Cardiac muscle cell (in vitro differentiated cells and primary cell): ENCODE measurements at regions not wholly inside any gene's neighbourhood (a gene's known extent, or its start where the extent isn't known, plus 50 kb on each side); places are given as distances from the start of the nearest gene placed in this dataset.
A peak's percentile ranks its signal among the peaks of the same experiment; 100 is the strongest.

Source experiments
- DNase-seq, 2 donors: peaks; one replicate each; pipeline versions ENCODE4 v3.0.0 to v3.0.0-alpha.2; 2010 to 2017; ENCODE audit warnings: low read depth in 1 of 2, low spot score in 1 of 2
- H3K27ac ChIP-seq: fragments of 200-600 bp; sonication (generic); 2 replicates; pipeline ENCODE4 v1.5.1; 2016
- H3K27me3 ChIP-seq: fragments of 200-600 bp; sonication (generic); 2 replicates; pipeline ENCODE4 v1.6.0; 2016; ENCODE audit warnings: control low read depth
- H3K36me3 ChIP-seq: fragments of 200-600 bp; sonication (generic); 2 replicates; pipeline ENCODE4 v1.5.1; 2016; ENCODE audit warnings: control low read depth
- H3K4me1 ChIP-seq: fragments of 200-600 bp; sonication (generic); 2 replicates; pipeline ENCODE4 v1.8.1; 2017; ENCODE audit warnings: low read depth, mild to moderate bottlenecking, mixed run types
- H3K4me3 ChIP-seq: fragments of 200-600 bp; sonication (generic); 2 replicates; pipeline ENCODE4 v1.5.1; 2016; ENCODE audit warnings: mild to moderate bottlenecking
- H3K9me3 ChIP-seq: fragments of 200-600 bp; sonication (generic); 2 replicates; pipeline ENCODE4 v1.5.1; 2017; ENCODE audit warnings: low read depth, mild to moderate bottlenecking, control low read depth
- CTCF ChIP-seq: IDR thresholded peaks from 2 replicates; pipeline ENCODE4 v1.5.1; 2012; ENCODE audit warnings: low read depth, mild to moderate bottlenecking, low read length

GRCh38 chr3:72230774-72231379 lies 445.9 kb upstream of the PROK2 start:
- Histone ChIP-seq H3K9me3 (no peaks in the 10 kb centered on the region), H3K27me3 (no peaks in the 10 kb centered on the region), H3K36me3 (no peaks in the 10 kb centered on the region), H3K4me1 (no peaks in the 10 kb centered on the region), H3K4me3 (no peak overlapping the region), H3K27ac (no peak overlapping the region)
- DNase-seq = peak in 1 of 2 donors; percentile 47
- no peak for TF ChIP-seq CTCF

GRCh38 chr3:72229952-72230351 lies 445.0 kb upstream of the PROK2 start:
- Histone ChIP-seq H3K9me3 (no peaks in the 10 kb centered on the region), H3K4me1 (no peaks in the 10 kb centered on the region), H3K4me3 (no peak overlapping the region), H3K27me3 (no peaks in the 10 kb centered on the region), H3K27ac (no peak overlapping the region), H3K36me3 (no peaks in the 10 kb centered on the region)
- DNase-seq = no peak
- TF ChIP-seq CTCF = no peak

- H3K27ac ChIP-seq = no peak overlapping the region
- no peaks in the 10 kb centered on the region for H3K4me1 ChIP-seq
- no peaks in the 10 kb centered on the region for H3K9me3 ChIP-seq
- DNase-seq = peak in 1 of 2 donors; percentile 80
- no peaks in the 10 kb centered on the region for H3K27me3 ChIP-seq
- H3K36me3 ChIP-seq = no peaks in the 10 kb centered on the region
- H3K4me3 ChIP-seq = no peak overlapping the region
- TF ChIP-seq CTCF = no peak
Measured at GRCh38 chr3:72227486-72228070, 442.6 kb upstream of the PROK2 start.

GRCh38 chr3:72224804-72225509 lies 440.0 kb upstream of the PROK2 start:
- no peak overlapping the region for H3K27ac ChIP-seq
- H3K27me3 ChIP-seq = no peaks in the 10 kb centered on the region
- H3K4me3 ChIP-seq = no peak overlapping the region
- H3K4me1 ChIP-seq = no peaks in the 10 kb centered on the region
- H3K36me3 ChIP-seq = no peaks in the 10 kb centered on the region
- DNase-seq = no peak
- H3K9me3 ChIP-seq = no peaks in the 10 kb centered on the region
- no peak for TF ChIP-seq CTCF

- H3K36me3 ChIP-seq = no peaks in the 10 kb centered on the region
- no peaks in the 10 kb centered on the region for H3K4me1 ChIP-seq
- no peak overlapping the region for H3K4me3 ChIP-seq
- no peak for TF ChIP-seq CTCF
- H3K27ac ChIP-seq = no peak overlapping the region
- no peak for DNase-seq
- H3K27me3 ChIP-seq = no peaks in the 10 kb centered on the region
- no peaks in the 10 kb centered on the region for H3K9me3 ChIP-seq
Measured at GRCh38 chr3:72223628-72224027, 438.7 kb upstream of the PROK2 start.
